GM12873 (cell line): ENCODE measurements at regions not wholly inside any gene's neighbourhood (a gene's known extent, or its start where the extent isn't known, plus 50 kb on each side); places are given as distances from the start of the nearest gene placed in this dataset.

Experiments
- CTCF ChIP-seq: IDR thresholded peaks from 2 replicates; pipeline ENCODE4 v1.5.1; 2012; ENCODE audit warnings: low read depth, mild to moderate bottlenecking, moderate library complexity, low read length, control low read depth; ENCODE audit not compliant: insufficient read depth; ENCODE audit errors: missing control alignments

- TF ChIP-seq CTCF = no peak
These were observed 216.3 kb upstream of the NR5A2 start for GRCh38 chr1:199811163-199811562.

GRCh38 chr1:199813198-199813597 lies 214.3 kb upstream of the NR5A2 start:
- TF ChIP-seq CTCF = no peak

GRCh38 chr1:199815947-199816346 lies 211.6 kb upstream of the NR5A2 start:
- no peak for TF ChIP-seq CTCF

GRCh38 chr1:199817266-199817665 lies 210.2 kb upstream of the NR5A2 start:
- TF ChIP-seq CTCF = no peak

- TF ChIP-seq CTCF = no peak
These were observed 206.3 kb upstream of the NR5A2 start for GRCh38 chr1:199821029-199821779.

- no peak for TF ChIP-seq CTCF
These were observed 195.1 kb upstream of the NR5A2 start for GRCh38 chr1:199832451-199832850.

- no peak for TF ChIP-seq CTCF
These were observed 192.8 kb upstream of the NR5A2 start for GRCh38 chr1:199834711-199835110.

- no peak for TF ChIP-seq CTCF
These were observed 191.1 kb upstream of the NR5A2 start for GRCh38 chr1:199836430-199836829.
